LoVo (cell line): ENCODE measurements at regions not wholly inside any gene's neighbourhood (a gene's known extent, or its start where the extent isn't known, plus 50 kb on each side); places are given as distances from the start of the nearest gene placed in this dataset.
"Not testable (repeated sequence)": the region's sequence is repeated elsewhere in the genome, so short reads cannot be mapped to it uniquely, and the experiment has no call there.

Experiments
- DNase-seq: peaks from one replicate; pipeline ENCODE4 v3.0.0-alpha.2; 2016; ENCODE audit warnings: low spot score

GRCh38 chr3:113377158-113377557 lies 64.1 kb downstream of the CFAP44 start:
- DNase-seq, result no peak

GRCh38 chr3:113374078-113374477 lies 67.2 kb downstream of the CFAP44 start:
- no peak for DNase-seq

GRCh38 chr3:113366800-113367199 lies 74.5 kb downstream of the CFAP44 start:
- not testable (repeated sequence) for DNase-seq

- DNase-seq, result not testable (repeated sequence)
Measured at GRCh38 chr3:113355340-113355739, 86.0 kb downstream of the CFAP44 start.

- DNase-seq, result peak; percentile 36
Measured at GRCh38 chr3:113354307-113354706, 87.0 kb downstream of the CFAP44 start.

- no peak for DNase-seq
Measured at GRCh38 chr3:113353678-113354077, 87.6 kb downstream of the CFAP44 start.

- DNase-seq, result no peak
Measured at GRCh38 chr3:113340785-113341184, 100.5 kb downstream of the CFAP44 start.

- DNase-seq, result no peak
Measured at GRCh38 chr3:113339616-113340244, 101.6 kb downstream of the CFAP44 start.
